H9 (cell line): ENCODE measurements at regions not wholly inside any gene's neighbourhood (a gene's known extent, or its start where the extent isn't known, plus 50 kb on each side); places are given as distances from the start of the nearest gene placed in this dataset.

Experiments used
- DNase-seq: peaks from one replicate; pipeline ENCODE4 v3.0.0-alpha.2; 2017
- H2AFZ ChIP-seq: one replicate; pipeline ENCODE4 v1.6.1; 2013; ENCODE audit warnings: mild to moderate bottlenecking, low read length, control low read depth, moderate library complexity
- H2AK5ac ChIP-seq: 2 replicates; pipeline ENCODE4 v1.6.1; 2013; ENCODE audit warnings: low read length, control low read depth, mixed read lengths; ENCODE audit not compliant: insufficient read length
- H2BK120ac ChIP-seq: one replicate; pipeline ENCODE4 v1.6.1; 2013; ENCODE audit warnings: low read depth, mild to moderate bottlenecking, low read length, control low read depth, inconsistent platforms; ENCODE audit not compliant: poor library complexity, severe bottlenecking
- H2BK12ac ChIP-seq: 2 replicates; pipeline ENCODE4 v1.6.1; 2013; ENCODE audit warnings: low read length, control low read depth, mixed read lengths, low read depth; ENCODE audit not compliant: insufficient read length
- H2BK15ac ChIP-seq: 2 replicates; pipeline ENCODE4 v1.6.1; 2013; ENCODE audit warnings: low read depth, low read length, control low read depth
- H2BK20ac ChIP-seq: one replicate; pipeline ENCODE4 v1.6.1; 2013; ENCODE audit warnings: low read depth, mild to moderate bottlenecking, low read length, control low read depth, inconsistent platforms; ENCODE audit not compliant: poor library complexity, severe bottlenecking
- H2BK5ac ChIP-seq: 2 replicates; pipeline ENCODE4 v1.6.1; 2013; ENCODE audit warnings: low read length, control low read depth, mixed read lengths; ENCODE audit not compliant: insufficient read length
- H3K14ac ChIP-seq: 2 replicates; pipeline ENCODE4 v1.6.1; 2013; ENCODE audit warnings: low read length, control low read depth; ENCODE audit not compliant: insufficient read depth
- H3K18ac ChIP-seq: 2 replicates; pipeline ENCODE4 v1.6.1; 2013; ENCODE audit warnings: low read depth, mild to moderate bottlenecking, mixed read lengths, low read length, control low read depth; ENCODE audit not compliant: insufficient read length
- H3K23ac ChIP-seq: 2 replicates; pipeline ENCODE4 v1.6.1; 2013; ENCODE audit warnings: low read length, control low read depth, mixed read lengths, low read depth; ENCODE audit not compliant: insufficient read length
- H3K23me2 ChIP-seq: 2 replicates; pipeline ENCODE4 v1.6.1; 2013; ENCODE audit warnings: low read depth, mild to moderate bottlenecking, mixed read lengths, low read length, control low read depth; ENCODE audit not compliant: insufficient read length, poor library complexity, severe bottlenecking
- H3K27ac ChIP-seq: 2 replicates; pipeline ENCODE4 v1.5.1; 2013; ENCODE audit warnings: low read length, control low read depth, mixed read lengths, low read depth; ENCODE audit not compliant: insufficient read length
- H3K27me3 ChIP-seq: 2 replicates; pipeline ENCODE4 v1.6.1; 2013; ENCODE audit warnings: low read length, control low read depth, inconsistent platforms; ENCODE audit not compliant: insufficient read depth
- H3K4ac ChIP-seq: 2 replicates; pipeline ENCODE4 v1.6.1; 2013; ENCODE audit warnings: low read depth, mild to moderate bottlenecking, control low read depth, inconsistent platforms, low read length, moderate library complexity
- H3K4me1 ChIP-seq: 2 replicates; pipeline ENCODE4 v1.6.1; 2013; ENCODE audit warnings: low read length, control low read depth, inconsistent platforms; ENCODE audit not compliant: insufficient read depth
- H3K4me2 ChIP-seq: 2 replicates; pipeline ENCODE4 v1.6.1; 2013; ENCODE audit warnings: low read length, control low read depth, mixed read lengths; ENCODE audit not compliant: insufficient read length, insufficient read depth
- H3K56ac ChIP-seq: 2 replicates; pipeline ENCODE4 v1.6.1; 2013; ENCODE audit warnings: low read depth, mild to moderate bottlenecking, mixed read lengths, low read length, control low read depth; ENCODE audit not compliant: insufficient read length
- H3K79me1 ChIP-seq: 2 replicates; pipeline ENCODE4 v1.6.1; 2013; ENCODE audit warnings: low read depth, mild to moderate bottlenecking, moderate library complexity, low read length, control low read depth, inconsistent platforms; ENCODE audit not compliant: insufficient read depth, poor library complexity, severe bottlenecking
- H3K79me2 ChIP-seq: 2 replicates; pipeline ENCODE4 v1.6.1; 2013; ENCODE audit warnings: low read length, control low read depth, inconsistent platforms; ENCODE audit not compliant: insufficient read depth
- H3K9ac ChIP-seq: 2 replicates; pipeline ENCODE4 v1.6.1; 2013; ENCODE audit warnings: low read length, control low read depth, mixed read lengths; ENCODE audit not compliant: insufficient read length; ENCODE audit errors: extremely low read depth
- H3K9me3 ChIP-seq: one replicate; pipeline ENCODE4 v1.6.1; 2013; ENCODE audit warnings: low read depth, low read length, inconsistent platforms; ENCODE audit not compliant: control insufficient read depth
- H3T11ph ChIP-seq: one replicate; pipeline ENCODE4 v1.6.1; 2013; ENCODE audit warnings: mild to moderate bottlenecking, low read length, control low read depth, inconsistent platforms
- H4K20me1 ChIP-seq: one replicate; pipeline ENCODE4 v1.6.1; 2013; ENCODE audit not compliant: control insufficient read depth, insufficient read length, insufficient read depth
- H4K5ac ChIP-seq: 2 replicates; pipeline ENCODE4 v1.6.1; 2013; ENCODE audit warnings: low read depth, mild to moderate bottlenecking, mixed read lengths, low read length, control low read depth; ENCODE audit not compliant: insufficient read length
- H4K8ac ChIP-seq: replicated peaks from 2 replicates; pipeline ENCODE4 v1.6.1; 2013; ENCODE audit warnings: low read length, control low read depth, mixed read lengths, low read depth; ENCODE audit not compliant: insufficient read length
- H4K91ac ChIP-seq: 2 replicates; pipeline ENCODE4 v1.6.1; 2013; ENCODE audit warnings: low read depth, mild to moderate bottlenecking, moderate library complexity, mixed read lengths, low read length, control low read depth; ENCODE audit not compliant: insufficient read length
- H3K27ac Mint-ChIP-seq, 3 experiments: 2 replicates in 2 of 3; 3 replicates in 1 of 3; pipeline ENCODE4 v1.8.0; 2020 to 2021; ENCODE audit warnings: mixed read lengths in 3 of 3, mild to moderate bottlenecking in 1 of 3, moderate library complexity in 1 of 3
- H3K27me3 Mint-ChIP-seq: 2 replicates; pipeline ENCODE4 v1.8.0; 2021; ENCODE audit warnings: low read depth, mild to moderate bottlenecking, moderate library complexity, mixed read lengths
- H3K36me3 Mint-ChIP-seq, 3 experiments: 2 replicates in 2 of 3; 3 replicates in 1 of 3; pipeline ENCODE4 v1.8.0; 2020 to 2021; ENCODE audit warnings: low read depth in 3 of 3, mixed read lengths in 3 of 3; ENCODE audit not compliant: insufficient read depth in 1 of 3
- H3K4me1 Mint-ChIP-seq, 2 experiments: 2 replicates each; pipeline ENCODE4 v1.8.0; 2020; ENCODE audit warnings: mixed read lengths in 2 of 2
- H3K4me3 Mint-ChIP-seq, 2 experiments: 2 replicates in 1 of 2; 3 replicates in 1 of 2; pipeline ENCODE4 v1.8.0; 2020 to 2021; ENCODE audit warnings: mild to moderate bottlenecking in 2 of 2, mixed read lengths in 2 of 2, moderate library complexity in 1 of 2
- H3K9me3 Mint-ChIP-seq, 2 experiments: 2 replicates in 1 of 2; 3 replicates in 1 of 2; pipeline ENCODE4 v1.8.0; 2020; ENCODE audit warnings: mild to moderate bottlenecking in 2 of 2, mixed read lengths in 2 of 2, moderate library complexity in 1 of 2
- CTCF ChIP-seq: fragments of 200-600 bp; sonication (generic); conservative IDR thresholded peaks from 3 replicates; pipeline ENCODE4 v1.8.0; 2021; ENCODE audit warnings: antibody characterized with exemption, mild to moderate bottlenecking
- WGBS: extraction: QIAGEN DNeasy Blood & Tissue Kit; methylation state at CpG from one replicate; pipeline ENCODE4 v1.1.7; 2013; ENCODE audit warnings: missing lambda C conversion rate, low lambda C conversion rate, mixed read lengths; ENCODE audit not compliant: insufficient read length; ENCODE audit errors: extremely low coverage; 5-methylcytosine and 5-hydroxymethylcytosine counted together

GRCh38 chr15:95558131-95558530, 772.4 kb upstream of the NR2F2 start:
- Histone ChIP-seq H4K5ac (no peak overlapping the region), H3K14ac (no peak overlapping the region), H3K79me1 (no peaks in the 10 kb centered on the region), H3K4me2 (no peak overlapping the region), H3K18ac (no peak overlapping the region), H2AK5ac (no peak overlapping the region), H4K8ac (no peak overlapping the region), H3K4me1 (no peaks in the 10 kb centered on the region; the same call in 1 of the 2 replicates), H2AFZ (no peak overlapping the region), H4K91ac (no peak overlapping the region), H2BK120ac (no peak overlapping the region), H3K79me2 (no peaks in the 10 kb centered on the region), H3K9me3 (no peaks in the 10 kb centered on the region), H3T11ph (no peak overlapping the region), H3K4ac (no peak overlapping the region), H4K20me1 (no peaks in the 10 kb centered on the region), H2BK5ac (no peak overlapping the region), H3K23me2 (no peaks in the 10 kb centered on the region), H3K9ac (no peak overlapping the region), H2BK12ac (no peak overlapping the region), H2BK20ac (no peak overlapping the region), H3K56ac (no peak overlapping the region), H3K27ac (no peak overlapping the region), H2BK15ac (no peak overlapping the region), H3K23ac (no peak overlapping the region), H3K27me3 (no peaks in the 10 kb centered on the region)
- TF ChIP-seq CTCF, result no peak
- WGBS, result no CpG with 5 or more reads among the region's 2 CpGs
- H3K4me1 Mint-ChIP-seq, result peaks cover 10% of the 10 kb centered on the region in 2 experiments; a peak in 3 of 4 replicates
- H3K27ac Mint-ChIP-seq, result no peak overlapping the region
- no peak for DNase-seq
- H3K4me3 Mint-ChIP-seq, result no peak overlapping the region
- no peaks in the 10 kb centered on the region for H3K9me3 Mint-ChIP-seq
- H3K27me3 Mint-ChIP-seq, result no peaks in the 10 kb centered on the region
- no peaks in the 10 kb centered on the region for H3K36me3 Mint-ChIP-seq
